OCI-M2 (cell line): ENCODE measurements at regions not wholly inside any gene's neighbourhood (a gene's known extent, or its start where the extent isn't known, plus 50 kb on each side); places are given as distances from the start of the nearest gene placed in this dataset.
"Not testable (repeated sequence)": the region's sequence is repeated elsewhere in the genome, so short reads cannot be mapped to it uniquely, and the experiment has no call there.

Experiments used
- DNase-seq: peaks from one replicate; lab custom pipeline; 2025; ENCODE audit not compliant: unreplicated experiment; lab: John Stamatoyannopoulos, UW

GRCh38 chr14:65959563-65960024, 526.6 kb upstream of the CCDC196 start:
- no peak for DNase-seq

GRCh38 chr14:65961004-65961403, 525.2 kb upstream of the CCDC196 start:
- no peak for DNase-seq

- no peak for DNase-seq
Observed at GRCh38 chr14:65962952-65963351, 523.2 kb upstream of the CCDC196 start.

- no peak for DNase-seq
Observed at GRCh38 chr14:65964366-65964765, 521.8 kb upstream of the CCDC196 start.

DNA sequence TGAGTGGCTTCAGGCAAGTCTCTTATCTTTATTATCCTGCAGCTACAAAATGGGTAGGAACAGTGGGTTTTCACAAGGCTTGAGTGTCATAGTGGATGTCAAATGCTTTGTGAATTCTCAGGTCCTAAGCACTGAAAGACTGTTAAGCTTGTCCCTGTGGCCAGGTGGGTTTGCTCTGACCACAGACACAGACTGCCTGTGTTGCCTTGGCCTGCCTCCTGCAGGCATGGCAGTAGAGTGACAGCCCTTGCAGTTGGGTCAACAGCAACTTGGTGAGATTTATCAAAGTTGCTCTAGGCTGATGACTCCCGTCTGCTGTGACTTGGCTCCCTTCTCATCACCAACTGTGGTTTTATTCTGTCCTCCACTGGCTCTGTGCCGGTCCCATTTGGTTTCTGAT, 520.0 kb upstream of the CCDC196 start:
- no peak for DNase-seq

GRCh38 chr14:65972346-65972870, 513.8 kb upstream of the CCDC196 start:
- DNase-seq, result no peak

DNA sequence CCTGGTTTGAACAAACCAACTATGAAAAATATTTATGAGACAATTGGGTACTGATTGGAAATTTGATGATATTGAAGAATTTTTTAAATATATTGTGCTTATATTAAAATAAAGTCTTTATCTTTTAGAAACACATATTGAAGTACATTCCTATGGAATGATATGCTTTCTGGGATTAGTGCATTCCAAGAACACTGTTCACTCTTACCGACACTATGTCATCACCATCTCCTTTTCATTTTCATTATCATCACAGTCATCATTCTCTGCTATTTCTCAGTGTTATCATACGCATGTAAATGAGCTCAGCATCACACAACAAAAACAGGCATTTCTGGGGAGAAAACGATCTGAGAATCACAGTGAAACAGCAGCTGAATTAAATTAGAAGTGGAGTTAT, 513.3 kb upstream of the CCDC196 start:
- DNase-seq, result no peak

- DNase-seq, result no peak
Observed at GRCh38 chr14:65975865-65976264, 510.3 kb upstream of the CCDC196 start.

DNA sequence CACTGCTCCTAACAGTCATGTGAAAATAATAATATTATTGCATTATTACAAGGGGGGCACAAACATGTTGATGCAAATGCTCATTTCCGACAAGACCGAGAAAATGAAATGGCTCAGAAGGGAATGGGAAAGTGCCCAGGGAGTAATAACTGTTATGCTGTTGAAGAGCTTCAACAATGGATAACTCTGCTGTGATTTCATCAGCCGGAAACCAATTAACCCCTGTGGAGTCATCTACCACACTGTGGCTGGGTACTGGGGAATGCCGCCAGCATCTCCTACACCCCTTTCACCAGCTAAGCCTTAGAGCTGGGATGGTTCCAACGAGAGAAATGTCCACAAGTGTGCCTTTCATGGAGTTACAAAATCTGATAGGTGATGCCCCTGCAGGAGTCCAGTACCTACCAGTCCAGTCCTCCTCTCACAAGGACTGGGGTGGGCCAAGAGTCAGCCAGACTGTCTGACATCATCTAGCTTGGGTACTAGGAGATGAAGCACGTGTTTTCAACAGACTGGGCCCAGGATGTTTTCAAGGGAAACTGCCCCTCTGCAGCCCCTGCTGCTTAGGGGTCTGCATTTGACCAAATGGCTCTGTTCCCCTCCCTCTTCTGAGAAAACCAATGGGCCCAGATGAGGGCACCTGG, 509.3 kb upstream of the CCDC196 start:
- no peak for DNase-seq

DNA sequence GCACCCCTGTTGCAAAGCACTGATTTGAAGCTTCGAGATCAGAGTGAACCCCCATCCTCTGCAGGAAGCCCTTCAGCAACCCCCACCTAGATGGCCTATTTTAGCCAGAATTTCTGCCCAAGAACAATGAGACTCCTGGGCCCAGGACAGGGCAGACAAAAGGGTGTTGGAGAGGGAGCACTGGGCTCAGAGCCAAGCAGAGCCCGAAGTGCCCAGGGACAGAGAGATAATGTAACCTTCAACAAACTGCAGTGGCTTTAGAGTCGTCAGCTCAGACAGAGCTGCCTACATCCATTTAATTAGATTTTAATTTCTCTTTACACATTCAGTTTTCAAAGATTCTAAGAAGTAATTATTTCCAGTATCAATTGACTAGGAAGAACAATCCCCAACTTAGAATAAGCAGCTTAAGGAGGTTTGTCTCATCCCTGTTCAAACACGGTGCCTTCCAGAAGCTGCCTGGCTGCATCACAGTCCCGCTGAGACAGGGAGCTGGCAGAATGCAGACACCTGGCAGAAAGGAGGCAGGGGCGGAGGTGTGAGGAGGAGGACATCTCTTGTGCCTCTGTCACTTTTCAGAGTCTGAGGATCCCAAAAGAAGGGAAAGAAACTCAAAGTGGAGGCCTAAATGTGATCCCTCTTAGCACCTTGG, 504.9 kb upstream of the CCDC196 start:
- no peak for DNase-seq

GRCh38 chr14:65986041-65986440, 500.1 kb upstream of the CCDC196 start:
- DNase-seq, result no peak

DNA sequence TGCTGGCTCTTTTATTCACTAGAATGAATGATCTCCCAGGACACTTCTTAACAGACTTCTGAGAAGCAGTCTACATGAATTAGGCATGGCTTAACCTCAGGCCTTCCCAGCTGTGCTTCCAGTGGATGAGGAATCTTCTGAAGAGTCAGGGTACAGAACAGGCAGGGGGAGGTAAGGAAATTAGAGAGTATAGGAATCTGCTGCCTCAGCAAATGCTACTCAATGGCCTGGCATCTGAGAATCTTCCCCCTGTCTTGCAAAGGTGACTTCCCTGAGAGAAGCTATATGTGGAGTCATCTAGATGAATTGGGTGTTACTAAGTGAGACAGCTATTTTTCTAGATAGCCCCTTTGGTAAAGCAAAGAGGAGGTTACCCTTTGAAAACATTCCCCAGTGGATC, 496.2 kb upstream of the CCDC196 start:
- DNase-seq, result no peak

- no peak for DNase-seq
Observed at GRCh38 chr14:65991104-65991503, 495.1 kb upstream of the CCDC196 start.

- not testable (repeated sequence) for DNase-seq
Observed at GRCh38 chr14:65991935-65992334, 494.2 kb upstream of the CCDC196 start.

DNA sequence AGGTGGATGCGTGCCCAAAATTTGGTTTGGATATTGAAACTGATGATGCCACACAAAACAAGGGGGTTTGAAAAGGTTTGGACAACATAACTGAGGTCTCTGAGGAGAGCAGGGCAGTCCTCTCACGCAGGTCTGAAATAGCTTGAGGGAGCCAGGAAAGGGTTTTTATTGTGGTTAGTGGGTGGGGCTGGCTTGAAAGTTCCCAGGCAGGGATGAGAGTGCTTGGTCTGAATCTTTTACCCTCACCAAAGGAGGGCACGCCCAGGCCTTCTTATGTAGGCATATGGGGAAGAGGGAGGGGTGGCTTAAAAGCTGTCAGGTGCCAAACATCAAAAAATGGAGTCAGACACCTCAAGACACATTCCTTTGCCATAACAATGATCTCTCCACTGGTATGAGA, 493.1 kb upstream of the CCDC196 start:
- no peak for DNase-seq

DNA sequence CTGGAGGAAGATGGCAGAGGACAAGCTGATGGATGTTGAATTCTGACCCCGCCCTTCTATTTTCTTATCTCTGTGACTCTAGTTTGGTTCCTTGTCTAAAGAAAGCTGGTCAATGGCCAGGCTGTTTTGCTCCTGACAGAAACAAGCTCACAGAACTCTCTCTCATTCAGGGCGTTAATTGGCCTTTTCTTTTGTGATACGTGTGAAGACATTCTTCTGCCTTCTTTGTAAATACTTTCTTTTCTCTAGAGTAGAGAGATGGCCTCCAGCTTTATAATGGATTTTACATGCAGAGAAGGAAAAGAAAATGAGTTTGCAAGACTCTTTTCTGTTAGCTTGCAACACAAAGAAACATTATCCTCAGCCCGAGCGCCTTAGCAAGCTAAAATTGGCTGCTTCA, 492.2 kb upstream of the CCDC196 start:
- no peak for DNase-seq

- no peak for DNase-seq
Observed at GRCh38 chr14:65997347-65997746, 488.8 kb upstream of the CCDC196 start.

DNA sequence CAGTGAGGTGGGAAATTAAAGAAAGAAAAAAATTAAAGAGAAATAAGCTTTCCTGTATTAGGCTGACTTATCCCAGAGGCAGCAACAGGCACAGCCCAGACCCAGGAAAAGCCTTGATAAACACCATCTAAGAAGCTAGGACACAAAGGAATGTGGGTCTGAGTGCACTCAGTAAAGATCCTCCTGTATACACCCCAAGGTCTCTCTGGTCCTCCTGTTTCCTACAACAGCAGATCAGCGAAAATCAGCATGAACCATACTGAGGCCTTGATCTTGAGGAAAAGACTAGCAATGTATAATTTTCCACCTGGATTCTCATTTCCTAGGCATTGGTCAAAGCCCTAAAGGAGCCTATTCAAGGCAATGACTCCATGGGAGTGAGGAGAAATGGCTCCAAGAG, 486.3 kb upstream of the CCDC196 start:
- no peak for DNase-seq

DNA sequence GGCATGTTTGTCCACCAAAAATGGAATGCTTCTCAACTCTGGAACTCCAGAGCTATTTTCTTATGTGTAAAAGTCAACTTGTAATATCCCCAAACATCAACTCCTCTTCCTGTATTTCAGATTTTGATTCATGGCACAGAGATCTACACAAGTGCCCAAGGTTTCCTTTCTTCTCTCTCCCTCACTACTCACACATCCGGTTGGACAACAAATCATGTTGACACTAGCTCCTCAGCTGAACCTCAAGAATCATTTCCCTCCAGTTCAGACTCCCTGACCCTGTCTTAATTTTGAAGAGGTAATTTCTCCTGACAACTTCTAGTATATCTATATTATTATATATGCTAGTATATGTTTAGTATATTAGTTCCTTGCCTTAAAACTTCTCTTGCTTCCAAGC, 485.4 kb upstream of the CCDC196 start:
- DNase-seq, result no peak

- no peak for DNase-seq
Observed at GRCh38 chr14:66001356-66001755, 484.8 kb upstream of the CCDC196 start.

GRCh38 chr14:66003082-66003730, 483.0 kb upstream of the CCDC196 start:
- no peak for DNase-seq

- DNase-seq, result no peak
Observed at GRCh38 chr14:66005900-66006434, 480.2 kb upstream of the CCDC196 start.
